ENCODE measurements at regions not wholly inside any gene's neighbourhood (a gene's known extent, or its start where the extent isn't known, plus 50 kb on each side); places are given as distances from the start of the nearest gene placed in this dataset.

- no peak for DNase-seq
Observed at GRCh38 chr1:30042438-30043147, 680.8 kb downstream of the MATN1 start.

- no peak for DNase-seq
Observed at GRCh38 chr1:30041741-30042437, 681.5 kb downstream of the MATN1 start.

GRCh38 chr1:30040081-30041019 is 683.0 kb downstream of the MATN1 start:
- no peak for DNase-seq

GRCh38 chr1:30039354-30040080 is 683.9 kb downstream of the MATN1 start:
- no peak for DNase-seq

- DNase-seq, result no peak
Observed at GRCh38 chr1:30038134-30039025, 685.0 kb downstream of the MATN1 start.

- DNase-seq, result no peak
Observed at GRCh38 chr1:30037251-30038118, 685.9 kb downstream of the MATN1 start.

- no peak for DNase-seq
Observed at GRCh38 chr1:30036666-30037065, 686.7 kb downstream of the MATN1 start.

GRCh38 chr1:30036229-30036547 is 687.2 kb downstream of the MATN1 start:
- no peak for DNase-seq

- no peak for DNase-seq
Observed at GRCh38 chr1:30035522-30036228, 687.7 kb downstream of the MATN1 start.

- DNase-seq, result no peak
Observed at GRCh38 chr1:30034627-30035521, 688.5 kb downstream of the MATN1 start.

- DNase-seq, result no peak
Observed at GRCh38 chr1:30034105-30034626, 689.2 kb downstream of the MATN1 start.

- DNase-seq, result peak; percentile 11 to 17
Observed at GRCh38 chr1:30033256-30034104, 689.9 kb downstream of the MATN1 start.

GRCh38 chr1:30032302-30032701 is 691.1 kb downstream of the MATN1 start:
- DNase-seq, result no peak

GRCh38 chr1:30029677-30030076 is 693.7 kb downstream of the MATN1 start:
- no peak for DNase-seq

GRCh38 chr1:30028939-30029338 is 694.4 kb downstream of the MATN1 start:
- DNase-seq, result no peak

GRCh38 chr1:30028283-30028682 is 695.1 kb downstream of the MATN1 start:
- no peak for DNase-seq

GRCh38 chr1:30027247-30027646 is 696.1 kb downstream of the MATN1 start:
- DNase-seq, result no peak

Data from inflammatory macrophage (primary cell).